Osteoblast (primary cell): ENCODE measurements at regions not wholly inside any gene's neighbourhood (a gene's known extent, or its start where the extent isn't known, plus 50 kb on each side); places are given as distances from the start of the nearest gene placed in this dataset.
"Not testable (repeated sequence)": the region's sequence is repeated elsewhere in the genome, so short reads cannot be mapped to it uniquely, and the experiment has no call there.

ENCODE experiments used
- DNase-seq: peaks from one replicate; pipeline ENCODE4 v3.0.0; 2011; ENCODE audit warnings: low spot score, mixed read lengths; ENCODE audit not compliant: insufficient read length; ENCODE audit errors: missing footprints
- H2AFZ ChIP-seq: 2 replicates; pipeline ENCODE4 v1.6.0; 2011; ENCODE audit warnings: mild to moderate bottlenecking, low read length
- H3K27ac ChIP-seq: 2 replicates; pipeline ENCODE4 v1.5.1; 2011; ENCODE audit warnings: mild to moderate bottlenecking, low read depth, low read length, moderate library complexity
- H3K27me3 ChIP-seq: 2 replicates; pipeline ENCODE4 v1.6.0; 2012; ENCODE audit warnings: mild to moderate bottlenecking, control low read depth, inconsistent platforms, low read length, moderate library complexity; ENCODE audit not compliant: insufficient read depth
- H3K36me3 ChIP-seq: 2 replicates; pipeline ENCODE4 v1.5.1; 2011; ENCODE audit warnings: mild to moderate bottlenecking, low read length, control low read depth, moderate library complexity; ENCODE audit not compliant: insufficient read depth
- H3K4me1 ChIP-seq: 2 replicates; pipeline ENCODE4 v1.5.1; 2011; ENCODE audit warnings: mild to moderate bottlenecking, low read length, control low read depth, moderate library complexity; ENCODE audit not compliant: insufficient read depth
- H3K4me2 ChIP-seq: 2 replicates; pipeline ENCODE4 v1.6.0; 2011; ENCODE audit warnings: mild to moderate bottlenecking, low read length; ENCODE audit not compliant: insufficient read depth
- H3K4me3 ChIP-seq: fragments of 200-600 bp; sonication (generic); 3 replicates; pipeline ENCODE4 v1.5.1; 2012; ENCODE audit warnings: mild to moderate bottlenecking, low read length, inconsistent platforms; ENCODE audit not compliant: insufficient read depth
- H3K79me2 ChIP-seq: 2 replicates; pipeline ENCODE4 v1.6.0; 2012; ENCODE audit warnings: mild to moderate bottlenecking, low read length, control low read depth, inconsistent platforms; ENCODE audit not compliant: insufficient read depth
- H3K9me3 ChIP-seq: 2 replicates; pipeline ENCODE4 v1.5.1; 2011; ENCODE audit warnings: low read depth, low read length, control low read depth
- H4K20me1 ChIP-seq: 2 replicates; pipeline ENCODE4 v1.6.0; 2012; ENCODE audit warnings: mild to moderate bottlenecking, low read length, control low read depth; ENCODE audit not compliant: insufficient read depth
- TF ChIP-seq, protein P1 (sequence below): IDR thresholded peaks from 2 replicates; pipeline ENCODE4 v1.5.1; 2011; ENCODE audit warnings: mild to moderate bottlenecking, low read depth, low read length, moderate library complexity; ENCODE audit errors: extremely low read depth

DNA sequence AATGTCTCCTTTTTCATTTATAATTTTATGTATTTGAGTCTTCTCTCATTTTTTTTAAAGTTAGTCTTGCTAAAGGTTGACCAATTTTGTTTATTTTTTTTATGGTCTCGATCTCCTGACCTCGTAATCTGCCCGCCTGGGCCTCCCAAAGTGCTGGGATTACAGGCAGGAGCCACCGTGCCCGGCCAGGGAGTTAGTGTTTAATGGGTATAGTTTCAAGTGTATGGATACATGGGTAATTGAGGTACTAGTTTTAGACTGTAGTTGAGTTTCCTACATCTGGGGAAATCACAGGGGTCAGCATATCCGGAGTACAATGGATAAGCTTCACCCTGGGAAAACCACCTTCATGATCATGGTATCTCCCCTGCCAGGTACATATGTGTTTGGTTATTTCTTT, 267.3 kb upstream of the KCND2 start:
- no peaks in the 10 kb centered on the region for H3K36me3 ChIP-seq
- no peak overlapping the region for H3K27ac ChIP-seq
- no peak for DNase-seq
- H3K27me3 ChIP-seq: no peaks in the 10 kb centered on the region
- H3K79me2 ChIP-seq: no peaks in the 10 kb centered on the region
- H2AFZ ChIP-seq: no peak overlapping the region
- H3K4me2 ChIP-seq: no peak overlapping the region
- no peak overlapping the region for H3K4me3 ChIP-seq
- H3K4me1 ChIP-seq: no peaks in the 10 kb centered on the region
- TF ChIP-seq, protein P1, sequence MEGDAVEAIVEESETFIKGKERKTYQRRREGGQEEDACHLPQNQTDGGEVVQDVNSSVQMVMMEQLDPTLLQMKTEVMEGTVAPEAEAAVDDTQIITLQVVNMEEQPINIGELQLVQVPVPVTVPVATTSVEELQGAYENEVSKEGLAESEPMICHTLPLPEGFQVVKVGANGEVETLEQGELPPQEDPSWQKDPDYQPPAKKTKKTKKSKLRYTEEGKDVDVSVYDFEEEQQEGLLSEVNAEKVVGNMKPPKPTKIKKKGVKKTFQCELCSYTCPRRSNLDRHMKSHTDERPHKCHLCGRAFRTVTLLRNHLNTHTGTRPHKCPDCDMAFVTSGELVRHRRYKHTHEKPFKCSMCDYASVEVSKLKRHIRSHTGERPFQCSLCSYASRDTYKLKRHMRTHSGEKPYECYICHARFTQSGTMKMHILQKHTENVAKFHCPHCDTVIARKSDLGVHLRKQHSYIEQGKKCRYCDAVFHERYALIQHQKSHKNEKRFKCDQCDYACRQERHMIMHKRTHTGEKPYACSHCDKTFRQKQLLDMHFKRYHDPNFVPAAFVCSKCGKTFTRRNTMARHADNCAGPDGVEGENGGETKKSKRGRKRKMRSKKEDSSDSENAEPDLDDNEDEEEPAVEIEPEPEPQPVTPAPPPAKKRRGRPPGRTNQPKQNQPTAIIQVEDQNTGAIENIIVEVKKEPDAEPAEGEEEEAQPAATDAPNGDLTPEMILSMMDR: no peak
- H3K9me3 ChIP-seq: no peaks in the 10 kb centered on the region
- H4K20me1 ChIP-seq: no peaks in the 10 kb centered on the region

DNA sequence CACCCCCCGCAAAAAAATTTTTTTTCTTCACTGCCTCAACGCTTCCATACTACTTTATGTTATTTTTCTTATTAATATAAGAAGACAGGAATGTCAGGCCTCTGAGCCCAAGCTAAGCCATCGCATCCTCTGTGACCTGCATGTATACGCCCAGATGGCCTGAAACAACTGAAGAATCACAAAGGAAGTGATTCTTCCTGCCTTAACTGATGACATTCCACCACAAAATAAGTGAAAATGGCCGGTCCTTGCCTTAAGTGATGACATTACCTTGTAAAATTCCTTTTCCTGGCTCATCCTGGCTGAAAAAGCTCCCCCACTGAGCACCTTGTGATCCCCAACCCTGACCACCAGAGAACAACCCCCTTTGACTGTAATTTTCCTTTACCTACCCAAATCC, 258.7 kb upstream of the KCND2 start:
- not testable (repeated sequence) for H3K27me3 ChIP-seq, H3K79me2 ChIP-seq, H4K20me1 ChIP-seq, H3K4me2 ChIP-seq, H3K9me3 ChIP-seq, H3K4me3 ChIP-seq, H3K27ac ChIP-seq, H3K36me3 ChIP-seq, DNase-seq, H2AFZ ChIP-seq, H3K4me1 ChIP-seq

DNA sequence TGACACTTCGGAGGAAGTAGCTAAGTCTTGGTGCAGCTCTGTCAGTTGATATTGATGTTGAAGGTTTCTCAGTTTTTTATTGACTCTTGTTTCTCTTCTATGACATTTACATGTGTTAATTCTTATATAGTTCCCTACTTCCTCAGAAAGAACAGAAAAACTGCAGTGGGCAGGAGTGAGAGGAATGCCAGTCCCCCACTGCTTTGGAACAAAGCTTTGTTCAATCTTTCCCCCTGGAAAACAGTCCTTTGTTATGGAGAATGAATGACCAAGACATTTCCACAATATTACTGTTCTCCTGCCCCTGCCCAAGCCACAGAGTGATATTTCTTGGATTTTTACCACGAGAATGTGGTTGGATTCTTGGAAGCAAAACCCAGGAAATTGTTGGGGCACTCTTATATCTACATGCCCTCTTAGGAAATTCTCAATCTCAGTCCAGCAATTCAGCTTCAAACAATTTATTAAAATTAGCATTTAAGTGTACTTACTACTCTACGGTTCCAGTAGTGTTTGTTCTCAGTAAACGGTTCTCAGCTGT, 258.0 kb upstream of the KCND2 start:
- no peaks in the 10 kb centered on the region for H3K36me3 ChIP-seq
- peak overlapping the region; percentile 33 for H3K4me2 ChIP-seq
- H3K4me3 ChIP-seq: no peak overlapping the region
- TF ChIP-seq, protein P1: no peak
- no peaks in the 10 kb centered on the region for H3K27me3 ChIP-seq
- no peak overlapping the region for H3K27ac ChIP-seq
- peaks cover 4% of the 10 kb centered on the region for H3K4me1 ChIP-seq
- H3K79me2 ChIP-seq: no peaks in the 10 kb centered on the region
- H2AFZ ChIP-seq: peak overlapping the region; percentile 26
- H4K20me1 ChIP-seq: no peaks in the 10 kb centered on the region
- H3K9me3 ChIP-seq: no peaks in the 10 kb centered on the region
- peak; percentile 14 for DNase-seq

DNA sequence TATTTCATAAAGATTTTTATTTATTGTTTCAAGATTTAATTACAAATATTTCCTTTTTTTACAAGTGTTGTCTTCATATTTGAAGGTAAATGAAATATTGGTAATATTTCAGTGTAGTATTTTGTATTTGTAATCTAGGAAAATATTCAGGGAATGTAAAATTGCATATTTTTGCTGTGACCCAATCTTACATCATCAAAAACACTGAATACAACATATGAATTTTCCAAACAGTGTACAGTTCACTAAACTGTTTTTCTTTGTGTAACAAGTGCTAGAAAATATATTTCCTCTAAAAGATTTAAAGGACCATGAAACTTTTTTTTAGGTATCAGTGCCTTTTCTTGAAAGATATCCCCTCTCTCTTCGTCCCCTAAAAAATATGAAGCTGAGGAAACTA, 251.9 kb upstream of the KCND2 start:
- TF ChIP-seq, protein P1: no peak
- H2AFZ ChIP-seq: peak overlapping the region; percentile 39
- no peaks in the 10 kb centered on the region for H3K27me3 ChIP-seq
- H3K4me1 ChIP-seq: peaks cover 5% of the 10 kb centered on the region
- H3K9me3 ChIP-seq: no peaks in the 10 kb centered on the region
- peak overlapping the region; percentile 20 for H3K27ac ChIP-seq
- no peak overlapping the region for H3K4me3 ChIP-seq
- H4K20me1 ChIP-seq: no peaks in the 10 kb centered on the region
- peak overlapping the region; percentile 24 for H3K4me2 ChIP-seq
- H3K79me2 ChIP-seq: no peaks in the 10 kb centered on the region
- no peaks in the 10 kb centered on the region for H3K36me3 ChIP-seq
- no peak for DNase-seq
